ENCODE measurements at regions not wholly inside any gene's neighbourhood (a gene's known extent, or its start where the extent isn't known, plus 50 kb on each side); places are given as distances from the start of the nearest gene placed in this dataset.

DNA sequence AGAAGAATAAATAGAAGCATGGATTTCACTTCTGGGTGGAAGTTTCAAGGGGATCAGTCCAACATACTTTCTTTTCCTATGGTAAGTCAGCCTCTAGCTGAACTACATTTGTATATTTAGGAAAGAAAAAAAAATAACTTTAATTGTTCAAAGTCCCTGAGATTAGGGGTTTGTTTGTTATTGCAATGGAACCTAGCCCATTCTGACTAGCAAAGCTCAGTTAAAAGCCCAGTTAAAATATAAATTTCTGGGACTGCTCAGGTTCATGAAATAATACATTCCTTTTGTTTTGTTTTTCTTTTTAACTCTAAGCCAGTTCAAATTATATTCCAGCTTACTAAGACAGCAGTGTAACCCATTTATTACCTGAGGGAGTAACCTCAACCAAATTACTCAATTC is 2069.6 kb upstream of the CELF4 start:
- no peak overlapping the region for H3K56ac ChIP-seq (replicated peaks; ENCODE audit: insufficient read length, low read depth, low read length)
- H2BK12ac ChIP-seq (ENCODE audit: low read depth, low read length): no peak overlapping the region
- H3K4me3 ChIP-seq (ENCODE audit: extremely low read depth in 1 of 4, insufficient read depth in 2 of 4, low read depth in 3 of 4, low read length in 4 of 4): no peak overlapping the region
- H3K4ac ChIP-seq (replicated peaks; ENCODE audit: insufficient read length, low read depth, low read length): no peak overlapping the region
- no peaks in the 10 kb centered on the region for H3K9me3 ChIP-seq (ENCODE audit: insufficient read depth in 2 of 2, low read depth in 1 of 2, low read length in 1 of 2)
- no peak overlapping the region for H3K18ac ChIP-seq (ENCODE audit: extremely low read depth, low read length)
- H2AFZ ChIP-seq (ENCODE audit: low read length): no peak overlapping the region
- H2BK15ac ChIP-seq (ENCODE audit: low read length): no peak overlapping the region
- H2AK5ac ChIP-seq (ENCODE audit: low read depth, low read length): no peak overlapping the region
- no peak overlapping the region for H4K91ac ChIP-seq (replicated peaks; ENCODE audit: insufficient read length, low read length)
- H3K23ac ChIP-seq (ENCODE audit: insufficient read length): no peak overlapping the region
- H3K4me2 ChIP-seq (ENCODE audit: insufficient read depth in 1 of 2, low read depth in 2 of 2, low read length in 2 of 2): no peak overlapping the region
- H3K4me1 ChIP-seq (replicated peaks in 1 of 4; ENCODE audit: control insufficient read depth in 3 of 4, insufficient read depth in 4 of 4, low read length in 3 of 4): peaks cover 0 to 6% (median 4%) of the 10 kb centered on the region in 4 experiments; a peak in 3 of 7 replicates
- no peaks in the 10 kb centered on the region; the same call in 1 of the 2 replicates for H3K79me1 ChIP-seq (ENCODE audit: low read depth, low read length)
- H3K9ac ChIP-seq (replicated peaks in 1 of 4; ENCODE audit: extremely low read depth in 1 of 4, low read depth in 3 of 4, low read length in 3 of 4): no peak overlapping the region
- no peaks in the 10 kb centered on the region for H3K23me2 ChIP-seq (ENCODE audit: low read depth, low read length)
- no peaks in the 10 kb centered on the region; a peak in 1 of 8 replicates for H3K36me3 ChIP-seq (ENCODE audit: control insufficient read depth in 2 of 4, insufficient read depth in 4 of 4, low read length in 3 of 4)
- no peaks in the 10 kb centered on the region for H4K20me1 ChIP-seq (replicated peaks in 1 of 2; ENCODE audit: control insufficient read depth in 1 of 2, insufficient read depth in 2 of 2, low read length in 2 of 2)
- no peaks in the 10 kb centered on the region for H3K27me3 ChIP-seq (replicated peaks in 1 of 4; ENCODE audit: control insufficient read depth in 3 of 4, extremely low read depth in 1 of 4, insufficient read depth in 3 of 4, low read length in 3 of 4)
- ChIA-PET CTCF (ENCODE audit: partially characterized antibody) (no interaction called here), POLR2A (ENCODE audit: partially characterized antibody) (no interaction called here)
- H4K8ac ChIP-seq (ENCODE audit: extremely low read depth, insufficient read depth, low read length): no peak overlapping the region
- H2BK120ac ChIP-seq (replicated peaks; ENCODE audit: low read depth, low read length): no peak overlapping the region
- H2BK20ac ChIP-seq (ENCODE audit: low read length): no peak overlapping the region
- no peak overlapping the region for H3K27ac ChIP-seq (ENCODE audit: low read depth, low read length)
- FAIRE-seq (no peak), DNase-seq (ENCODE audit: low read depth in 1 of 2, low spot score in 2 of 2) (no peak)
- no peak overlapping the region for H4K5ac ChIP-seq (ENCODE audit: insufficient read length, low read depth, low read length)
- no peak overlapping the region for H3K14ac ChIP-seq (ENCODE audit: insufficient read length)
- H2BK5ac ChIP-seq (ENCODE audit: low read depth, low read length): no peak overlapping the region
- H3K79me2 ChIP-seq (ENCODE audit: control insufficient read depth in 1 of 2, insufficient read depth in 2 of 2, low read length in 2 of 2): no peaks in the 10 kb centered on the region
- TF ChIP-seq ASH2L (IDR thresholded peaks at IDR 0.05; ENCODE audit: low read length) (no peak), SIN3A (conservative IDR thresholded peaks at IDR 0.05 in 1 of 2, IDR thresholded peaks at IDR 0.05 in 1 of 2; ENCODE audit: low read depth in 1 of 2, low read length in 2 of 2) (no peak), CEBPB (IDR thresholded peaks at IDR 0.05; ENCODE audit: low read depth, low read length) (no peak), CREB1 (IDR thresholded peaks at IDR 0.05) (no peak), TBP (IDR thresholded peaks at IDR 0.05; ENCODE audit: low read depth, low read length) (no peak), SP2 (IDR thresholded peaks at IDR 0.05; ENCODE audit: low read length) (no peak), NRF1 (IDR thresholded peaks at IDR 0.05; ENCODE audit: low read depth, low read length) (no peak), EZH2 (IDR thresholded peaks at IDR 0.05; ENCODE audit: low read depth, low read length, severe bottlenecking) (no peak), GABPA (IDR thresholded peaks at IDR 0.05; ENCODE audit: borderline replicate concordance, insufficient read depth, low read length) (no peak), TEAD4 (IDR thresholded peaks at IDR 0.05; ENCODE audit: low read depth, low read length) (no peak), PHF8 (conservative IDR thresholded peaks at IDR 0.05; ENCODE audit: low read depth, low read length) (no peak), HDAC6 (IDR thresholded peaks at IDR 0.05; ENCODE audit: low read depth, low read length) (no peak), KDM4A (IDR thresholded peaks at IDR 0.05; ENCODE audit: low read depth, low read length, severe bottlenecking) (no peak), FOSL1 (IDR thresholded peaks at IDR 0.05; ENCODE audit: insufficient read depth, low read depth, low read length) (no peak), JUND (IDR thresholded peaks at IDR 0.05; ENCODE audit: low read length) (no peak), SUZ12 (IDR thresholded peaks at IDR 0.05; ENCODE audit: low read length) (no peak)
- TF ChIP-seq, protein P1, sequence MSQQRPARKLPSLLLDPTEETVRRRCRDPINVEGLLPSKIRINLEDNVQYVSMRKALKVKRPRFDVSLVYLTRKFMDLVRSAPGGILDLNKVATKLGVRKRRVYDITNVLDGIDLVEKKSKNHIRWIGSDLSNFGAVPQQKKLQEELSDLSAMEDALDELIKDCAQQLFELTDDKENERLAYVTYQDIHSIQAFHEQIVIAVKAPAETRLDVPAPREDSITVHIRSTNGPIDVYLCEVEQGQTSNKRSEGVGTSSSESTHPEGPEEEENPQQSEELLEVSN (IDR thresholded peaks at IDR 0.05): no peak

All from H1 (cell line).